ENCODE measurements at regions not wholly inside any gene's neighbourhood (a gene's known extent, or its start where the extent isn't known, plus 50 kb on each side); places are given as distances from the start of the nearest gene placed in this dataset.

GRCh38 chr5:156258934-156259333 is 68.0 kb upstream of the SGCD start:
- no peak for DNase-seq (ENCODE audit: low spot score)

- DNase-seq (ENCODE audit: low spot score): no peak
These were observed 67.3 kb upstream of the SGCD start for GRCh38 chr5:156259618-156260017.

GRCh38 chr5:156261275-156261939 is 65.6 kb upstream of the SGCD start:
- no peak for DNase-seq (ENCODE audit: low spot score)

GRCh38 chr5:156271569-156271968 is 55.4 kb upstream of the SGCD start:
- no peak for DNase-seq (ENCODE audit: low spot score)

GRCh38 chr5:156272139-156272538 is 54.8 kb upstream of the SGCD start:
- DNase-seq (ENCODE audit: low spot score): no peak

GRCh38 chr5:156273325-156273724 is 53.6 kb upstream of the SGCD start:
- no peak for DNase-seq (ENCODE audit: low spot score)

GRCh38 chr5:156274453-156274852 is 52.5 kb upstream of the SGCD start:
- no peak for DNase-seq (ENCODE audit: low spot score)

Measured in ureter (tissue), 1 donor.